ENCODE measurements at regions not wholly inside any gene's neighbourhood (a gene's known extent, or its start where the extent isn't known, plus 50 kb on each side); places are given as distances from the start of the nearest gene placed in this dataset.

GRCh38 chr10:3485057-3485686, 299.8 kb downstream of the KLF6 start:
- no peaks in the 10 kb centered on the region for H3K36me3 ChIP-seq
- H3K4me1 ChIP-seq, result peaks cover 3 to 21% of the 10 kb centered on the region in 2 donors
- H3K27me3 ChIP-seq, result no peaks in the 10 kb centered on the region
- H3K4me3 ChIP-seq, result no peak overlapping the region
- H3K9me3 ChIP-seq, result no peaks in the 10 kb centered on the region
- ATAC-seq (no peak), DNase-seq (no peak)
- no peak for TF ChIP-seq CTCF (IDR thresholded peaks at IDR 0.05)
- H3K27ac ChIP-seq, result no peak overlapping the region
- intact Hi-C loops (cut with DNase I), result no loop called here

GRCh38 chr10:3484306-3485056, 300.5 kb downstream of the KLF6 start:
- no peak for ATAC-seq
- peak overlapping the region in 1 of 2 donors; percentile 35 for H3K27ac ChIP-seq
- intact Hi-C loops (cut with DNase I), result no loop called here

GRCh38 chr10:3482200-3482993, 302.6 kb downstream of the KLF6 start:
- peaks cover 3 to 31% of the 10 kb centered on the region in 2 donors for H3K4me1 ChIP-seq
- no peak for TF ChIP-seq CTCF (IDR thresholded peaks at IDR 0.05)
- no peak overlapping the region for H3K4me3 ChIP-seq
- intact Hi-C loops (cut with DNase I), result no loop called here
- DNase-seq, result peak in 3 of 4 donors; percentile 45 to 92 (median 78)
- H3K36me3 ChIP-seq, result no peaks in the 10 kb centered on the region
- H3K27ac ChIP-seq, result peak overlapping the region in 1 of 2 donors; percentile 54
- peak; percentile 84 for ATAC-seq
- H3K9me3 ChIP-seq, result no peaks in the 10 kb centered on the region
- no peaks in the 10 kb centered on the region for H3K27me3 ChIP-seq

More at GRCh38 chr10:3484306-3485056, 300.5 kb downstream of the KLF6 start:
- no peak for TF ChIP-seq CTCF (IDR thresholded peaks at IDR 0.05)
- Histone ChIP-seq H3K36me3 (no peaks in the 10 kb centered on the region), H3K27me3 (no peaks in the 10 kb centered on the region), H3K4me1 (peaks cover 3 to 21% of the 10 kb centered on the region in 2 donors), H3K9me3 (no peaks in the 10 kb centered on the region), H3K4me3 (no peak overlapping the region)
- no peak for DNase-seq

GRCh38 chr10:3481496-3481895, 303.5 kb downstream of the KLF6 start:
- no peak for TF ChIP-seq CTCF (IDR thresholded peaks at IDR 0.05)
- peaks cover 3 to 33% of the 10 kb centered on the region in 2 donors for H3K4me1 ChIP-seq
- H3K27me3 ChIP-seq, result no peaks in the 10 kb centered on the region
- DNase-seq (no peak), ATAC-seq (no peak)
- H3K27ac ChIP-seq, result no peak overlapping the region
- no peaks in the 10 kb centered on the region for H3K36me3 ChIP-seq
- H3K9me3 ChIP-seq, result no peaks in the 10 kb centered on the region
- no peak overlapping the region for H3K4me3 ChIP-seq
- intact Hi-C loops (cut with DNase I), result no loop called here

- intact Hi-C loops (cut with DNase I), result no loop called here
- H3K4me3 ChIP-seq, result no peak overlapping the region
- H3K9me3 ChIP-seq, result no peaks in the 10 kb centered on the region
- no peak for TF ChIP-seq CTCF (IDR thresholded peaks at IDR 0.05)
- peaks cover 3 to 33% of the 10 kb centered on the region in 2 donors for H3K4me1 ChIP-seq
- DNase-seq (no peak), ATAC-seq (no peak)
- H3K27ac ChIP-seq, result no peak overlapping the region
- no peaks in the 10 kb centered on the region for H3K36me3 ChIP-seq
- no peaks in the 10 kb centered on the region for H3K27me3 ChIP-seq
These were observed 304.1 kb downstream of the KLF6 start for GRCh38 chr10:3480990-3481315.
